ENCODE measurements at regions not wholly inside any gene's neighbourhood (a gene's known extent, or its start where the extent isn't known, plus 50 kb on each side); places are given as distances from the start of the nearest gene placed in this dataset.
"Not testable (repeated sequence)": the region's sequence is repeated elsewhere in the genome, so short reads cannot be mapped to it uniquely, and the experiment has no call there.

DNA sequence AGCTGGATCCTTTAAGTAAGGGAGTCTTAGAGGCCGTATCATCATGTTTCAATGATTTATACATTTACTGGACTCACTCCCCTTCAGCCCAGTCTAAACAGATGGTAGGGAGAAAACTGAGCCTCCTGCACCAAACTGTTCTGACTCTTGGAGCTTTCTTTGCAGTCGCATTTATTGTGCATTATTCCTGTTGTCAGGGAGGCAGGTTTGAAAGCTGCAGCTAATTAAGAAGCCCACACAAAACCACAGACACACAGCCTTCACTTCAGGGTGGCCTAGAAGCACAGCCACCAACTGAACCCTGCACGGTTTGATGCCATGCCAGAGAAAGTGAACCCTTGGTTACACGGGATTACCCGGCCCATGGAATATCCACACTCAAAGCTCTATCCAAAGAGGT is 911.0 kb downstream of the UQCRFS1 start:
- ChIA-PET CTCF (no interaction called here), POLR2A (no interaction called here)

- ChIA-PET CTCF (no interaction called here), POLR2A (no interaction called here)
These were observed 911.5 kb downstream of the UQCRFS1 start for GRCh38 chr19:28301463-28301862.

- CTCF ChIA-PET, result no interaction called here
These were observed 913.3 kb downstream of the UQCRFS1 start for GRCh38 chr19:28299649-28300048.

DNA sequence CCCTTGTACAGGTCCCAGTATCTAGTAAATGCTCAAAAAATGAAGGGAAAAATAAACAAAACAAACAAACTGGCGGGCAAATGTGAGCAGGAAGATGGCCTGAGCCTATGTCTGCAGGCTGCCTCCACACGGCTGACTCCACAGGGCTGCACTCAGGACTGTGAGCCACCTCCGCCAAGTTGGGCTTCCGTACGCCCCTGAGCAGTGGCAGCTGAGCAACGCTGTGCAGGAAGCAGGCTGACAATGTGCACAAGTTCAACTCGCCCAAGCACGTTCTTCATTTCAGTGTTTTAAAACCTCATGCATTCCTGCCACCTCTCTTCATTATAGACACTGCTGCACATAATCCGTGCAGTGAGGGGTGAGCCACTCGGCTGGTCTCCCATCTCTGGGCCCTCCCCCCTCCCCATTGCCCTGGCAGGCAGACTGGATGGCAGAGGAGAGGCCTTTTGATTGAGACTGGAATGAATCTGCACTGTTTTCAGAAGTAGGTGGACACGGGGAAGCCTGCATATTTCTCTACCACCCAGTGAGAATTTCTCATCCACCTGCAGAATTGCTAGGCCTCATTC is 915.3 kb downstream of the UQCRFS1 start:
- POLR2A ChIA-PET, result no interaction called here
- CTCF ChIA-PET, result no interaction called here

More at GRCh38 chr19:28299649-28300048, 913.3 kb downstream of the UQCRFS1 start:
- POLR2A ChIA-PET, result no interaction called here

DNA sequence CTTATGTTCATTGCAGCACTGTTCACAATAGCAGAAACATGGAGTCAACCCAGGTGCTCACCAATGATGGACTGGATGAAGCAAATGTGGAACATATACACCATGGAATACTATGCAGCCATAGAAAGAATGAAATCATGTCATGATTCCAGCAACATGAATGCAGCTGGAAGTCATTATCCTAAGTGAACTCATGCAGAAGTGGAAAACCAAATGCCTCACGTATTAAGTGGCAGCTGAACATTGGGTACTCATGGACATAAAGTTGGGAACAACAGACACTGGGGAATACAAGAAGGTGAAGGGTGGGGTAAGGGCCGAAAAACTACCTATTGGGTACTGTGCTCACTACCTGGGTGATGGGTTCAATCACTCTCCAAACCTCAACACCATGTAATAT is 915.9 kb downstream of the UQCRFS1 start:
- CTCF ChIA-PET, result no interaction called here
- POLR2A ChIA-PET, result no interaction called here

- ChIA-PET CTCF (no interaction called here), POLR2A (no interaction called here)
These were observed 916.4 kb downstream of the UQCRFS1 start for GRCh38 chr19:28296506-28296905.

- POLR2A ChIA-PET, CTCF ChIA-PET: not testable (repeated sequence)
These were observed 918.0 kb downstream of the UQCRFS1 start for GRCh38 chr19:28294975-28295374.

DNA sequence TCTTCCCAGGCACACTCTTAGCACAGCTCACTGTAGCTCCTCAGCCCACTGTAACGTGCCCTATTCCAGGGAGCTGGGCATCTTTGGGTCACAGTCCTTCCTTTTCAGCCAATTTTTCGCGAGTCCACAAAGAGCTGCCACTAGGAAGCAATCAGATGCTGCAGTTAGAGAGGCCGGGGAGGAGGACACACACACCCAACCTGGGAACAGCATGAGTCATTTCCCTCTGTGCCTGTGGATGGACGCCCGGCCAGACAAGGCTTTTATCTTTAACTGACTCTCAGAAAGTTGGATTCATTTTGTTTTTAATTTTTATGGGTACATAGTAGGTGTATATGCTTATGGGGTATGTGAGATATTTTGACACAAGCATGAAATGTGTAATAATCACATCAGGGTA is 918.6 kb downstream of the UQCRFS1 start:
- POLR2A ChIA-PET, result no interaction called here

GRCh38 chr19:28293685-28294084 is 919.3 kb downstream of the UQCRFS1 start:
- ChIA-PET CTCF (no interaction called here), POLR2A (no interaction called here)

More for the DNA sequence above, 918.6 kb downstream of the UQCRFS1 start:
- CTCF ChIA-PET, result no interaction called here

DNA sequence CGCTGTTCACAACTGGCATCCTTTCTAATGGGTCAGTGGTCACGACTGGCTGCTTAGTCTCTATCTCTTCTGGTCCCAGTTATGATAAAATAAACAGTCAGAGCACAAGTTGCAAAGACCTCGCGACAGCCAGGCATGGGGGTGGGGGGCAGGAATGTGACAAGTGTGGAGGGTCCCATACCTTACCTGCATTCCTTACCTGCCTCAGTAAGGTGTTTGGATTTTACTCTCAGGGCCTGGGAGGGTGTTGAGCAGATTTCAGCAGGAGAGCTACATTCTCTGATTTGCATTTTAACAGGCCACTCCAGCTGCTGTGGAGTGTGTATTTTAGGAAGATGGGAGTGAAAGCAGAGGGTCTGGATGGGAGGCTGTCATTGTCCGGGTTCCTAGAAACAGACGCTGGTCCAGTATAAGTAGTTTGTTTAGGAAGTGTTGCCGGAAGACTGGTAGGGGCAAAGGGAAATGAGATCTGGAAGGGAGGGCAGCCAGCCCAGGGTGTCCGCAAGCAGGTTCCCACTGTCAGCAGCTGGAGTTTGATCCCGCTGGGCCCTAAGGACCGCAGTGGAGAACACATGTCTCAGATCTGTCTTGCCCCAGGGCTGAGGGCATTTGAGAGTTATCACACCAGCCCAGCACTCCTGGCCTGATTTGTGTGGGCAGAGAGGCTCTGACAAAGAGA is 920.0 kb downstream of the UQCRFS1 start:
- ChIA-PET CTCF (no interaction called here), POLR2A (no interaction called here)

GRCh38 chr19:28291874-28292273 is 921.1 kb downstream of the UQCRFS1 start:
- ChIA-PET CTCF (no interaction called here), POLR2A (no interaction called here)

DNA sequence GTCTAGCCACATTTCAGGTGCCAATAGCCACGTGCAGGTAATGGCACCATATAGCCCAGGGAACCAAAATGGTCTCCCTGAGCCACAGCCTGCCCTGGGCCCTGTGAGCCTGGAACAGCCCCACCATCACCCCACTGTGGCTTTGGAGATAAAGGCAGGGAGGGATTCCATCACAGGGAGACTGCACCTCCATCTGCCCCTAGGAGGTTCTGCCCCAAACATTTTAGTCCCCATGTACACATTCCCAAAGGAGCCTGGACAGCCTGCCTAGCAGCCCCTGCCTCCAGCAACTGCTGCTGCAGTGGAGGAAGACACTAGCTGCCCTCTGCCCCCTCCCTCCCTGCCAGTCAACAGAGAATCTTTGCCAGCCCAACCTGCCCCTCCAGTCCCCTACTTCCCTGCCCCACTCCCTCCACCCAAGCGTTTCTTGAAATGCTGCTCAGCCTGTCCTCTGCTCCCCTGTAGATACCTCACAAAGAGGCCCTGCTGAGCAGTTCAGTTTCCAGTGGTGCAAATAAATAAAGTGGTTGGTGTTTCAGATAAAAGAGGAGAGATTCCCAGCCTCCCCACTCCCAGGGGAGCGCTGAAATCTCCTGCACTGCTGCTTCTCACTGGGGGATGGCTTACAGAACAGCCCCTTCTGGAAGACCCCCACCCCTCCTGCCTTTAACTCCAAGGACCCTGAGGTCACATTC is 921.8 kb downstream of the UQCRFS1 start:
- ChIA-PET POLR2A (no interaction called here), CTCF (no interaction called here)

DNA sequence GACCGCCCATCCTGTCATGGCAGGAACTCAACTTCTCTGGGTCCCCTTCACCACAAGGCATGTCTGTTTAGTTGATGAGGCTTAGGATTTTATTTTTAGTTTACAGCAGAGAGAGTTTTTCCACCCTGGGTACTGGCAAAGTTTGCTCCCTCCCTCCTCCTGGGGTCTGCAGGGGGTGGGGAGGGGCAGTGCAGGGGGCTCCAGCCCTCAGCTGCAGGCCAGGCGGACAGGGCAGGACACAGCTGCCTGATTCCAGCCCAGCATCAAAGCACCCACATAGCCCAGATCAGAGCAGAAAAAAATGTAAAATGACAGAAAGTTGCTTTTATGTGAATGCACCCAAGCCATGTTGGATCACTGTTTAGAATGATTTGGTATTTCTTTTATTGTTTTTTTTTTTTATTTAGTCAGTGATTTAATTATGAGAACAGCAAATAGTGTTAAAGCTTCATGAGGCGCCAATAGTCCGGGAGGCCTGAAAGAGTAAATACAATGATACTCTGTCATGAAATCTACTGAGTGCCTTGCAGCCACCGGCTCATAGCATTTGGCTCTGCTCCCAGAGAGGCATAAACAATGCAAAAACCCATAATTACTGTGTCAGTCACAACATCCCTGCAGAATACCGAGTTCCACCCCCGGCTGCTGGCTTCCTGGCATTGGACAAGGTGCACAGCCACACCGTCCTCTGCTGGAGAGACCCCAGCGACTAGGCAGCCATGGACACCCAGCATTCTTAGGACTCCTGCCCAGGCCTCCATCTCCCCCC is 923.5 kb downstream of the UQCRFS1 start:
- POLR2A ChIA-PET, result no interaction called here
- CTCF ChIA-PET, result no interaction called here

DNA sequence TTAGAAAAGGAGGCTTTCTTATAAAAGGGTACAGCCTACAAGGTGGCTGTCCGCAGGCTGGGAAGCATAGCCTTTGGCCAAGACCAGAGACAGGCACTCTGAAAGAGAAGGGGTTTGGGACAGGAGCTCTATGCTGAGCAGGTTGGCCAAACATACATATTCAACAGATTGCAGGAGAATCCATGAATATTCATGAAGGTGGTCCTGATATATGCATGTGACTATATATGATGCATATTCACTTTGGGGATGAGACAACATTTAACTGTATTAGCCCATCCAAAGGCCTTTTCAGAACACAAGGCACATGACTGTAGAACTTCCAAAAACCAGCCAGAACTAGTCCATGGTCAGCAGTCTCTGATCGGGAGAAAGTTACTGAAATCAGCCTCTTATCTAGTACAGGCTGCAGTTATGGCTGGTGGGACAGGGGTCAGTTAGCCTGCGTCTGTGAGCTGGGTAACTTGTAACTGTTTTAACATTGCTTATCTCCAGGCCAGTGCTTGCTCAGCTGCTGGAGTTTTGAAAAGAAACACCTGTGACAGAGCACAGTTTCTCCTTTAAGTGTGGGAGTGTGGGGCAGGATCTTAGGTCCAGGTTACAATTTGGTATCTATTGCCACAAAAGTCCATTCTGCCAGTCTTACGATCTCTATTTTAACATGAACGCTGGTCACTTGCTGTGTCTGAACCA is 924.2 kb downstream of the UQCRFS1 start:
- POLR2A ChIA-PET, result no interaction called here
- CTCF ChIA-PET, result no interaction called here

GRCh38 chr19:28285917-28286316 is 927.0 kb downstream of the UQCRFS1 start:
- ChIA-PET CTCF (no interaction called here), POLR2A (no interaction called here)

DNA sequence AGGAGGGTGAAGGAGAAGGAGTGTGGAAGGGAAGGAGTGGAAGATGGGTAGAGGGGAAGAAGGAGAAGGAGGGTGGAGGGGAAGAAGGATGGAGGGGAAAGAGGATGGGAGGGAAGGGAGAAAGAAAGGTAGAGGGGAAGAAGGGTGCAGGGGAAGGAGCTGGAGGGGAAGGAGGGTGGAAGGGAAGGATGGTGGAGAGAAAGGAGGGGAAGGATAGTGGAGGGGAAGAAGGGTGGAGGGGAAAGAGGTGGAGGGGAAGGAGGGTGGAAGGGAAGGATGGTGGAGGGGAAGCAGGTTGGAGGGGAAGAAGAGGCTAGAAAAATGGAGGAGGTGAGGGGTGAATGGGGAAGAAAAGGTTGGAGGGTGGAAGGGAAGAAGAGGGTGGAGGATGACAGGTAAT is 927.9 kb downstream of the UQCRFS1 start:
- ChIA-PET POLR2A (no interaction called here), CTCF (no interaction called here)

- ChIA-PET CTCF (no interaction called here), POLR2A (no interaction called here)
These were observed 928.6 kb downstream of the UQCRFS1 start for GRCh38 chr19:28284389-28284788.

DNA sequence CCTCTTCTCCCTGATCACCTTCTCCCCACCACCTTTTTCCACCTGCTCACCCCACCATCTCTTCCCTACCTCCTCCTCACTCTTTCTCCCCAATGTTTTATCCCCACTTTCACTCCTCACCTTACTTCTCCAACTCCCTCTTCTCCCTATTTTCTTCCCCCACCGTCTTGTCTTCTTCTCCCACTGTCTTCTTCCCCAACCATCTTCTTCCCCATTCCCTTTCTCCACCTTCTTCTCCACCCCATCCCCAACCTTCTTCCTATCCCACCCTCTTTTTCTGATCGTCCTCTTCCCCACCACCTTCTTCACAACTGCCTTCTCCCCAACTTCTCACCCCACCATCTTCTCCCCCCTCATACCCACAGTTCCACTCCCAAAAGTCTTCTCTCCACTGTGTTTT is 929.4 kb downstream of the UQCRFS1 start:
- ChIA-PET CTCF (no interaction called here), POLR2A (no interaction called here)

DNA sequence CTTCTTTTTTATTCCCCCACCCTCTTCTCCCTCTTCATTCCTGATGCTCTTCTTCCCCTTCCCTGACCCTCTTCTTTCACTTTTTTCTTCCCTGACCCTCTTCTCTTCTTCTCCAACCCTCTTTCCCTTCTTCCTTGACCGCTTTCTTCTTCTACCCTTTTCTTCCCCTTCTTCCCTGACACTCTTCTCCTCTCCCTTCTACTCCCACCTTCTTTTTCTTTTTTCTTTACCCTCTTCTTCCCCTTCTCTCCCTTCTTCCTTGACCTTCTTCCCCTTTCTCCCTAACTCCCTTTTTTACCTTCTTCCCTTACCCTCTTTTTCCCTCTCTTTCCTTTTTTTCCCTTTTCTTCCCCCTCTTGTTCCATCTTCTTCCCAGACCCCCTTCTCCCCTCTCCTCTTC is 931.3 kb downstream of the UQCRFS1 start:
- ChIA-PET CTCF (no interaction called here), POLR2A (no interaction called here)

- ChIA-PET POLR2A (no interaction called here), CTCF (no interaction called here)
These were observed 948.4 kb downstream of the UQCRFS1 start for GRCh38 chr19:28264556-28264955.

DNA sequence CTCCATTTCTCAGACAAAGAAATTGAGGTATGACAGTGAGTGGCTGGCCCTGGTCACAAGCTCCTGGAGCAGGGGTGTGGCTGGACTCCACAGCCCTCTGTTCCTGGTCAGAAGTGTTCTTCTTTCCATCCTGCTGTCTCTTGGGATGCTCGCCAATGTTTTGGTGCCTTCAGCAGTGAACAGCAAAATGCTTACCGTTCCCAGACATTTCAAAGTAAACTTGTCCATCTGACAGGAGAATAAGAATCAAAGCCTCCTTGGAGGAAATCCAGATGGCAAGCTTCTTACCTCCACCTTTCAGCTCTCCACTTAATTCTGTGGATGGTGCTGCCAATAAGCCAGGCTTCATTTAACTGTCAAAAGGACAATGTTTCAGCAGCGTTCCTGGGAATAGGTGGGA is 954.1 kb downstream of the UQCRFS1 start:
- ChIA-PET POLR2A (no interaction called here), CTCF (no interaction called here)

Data from activated CD8-positive, alpha-beta memory T cell treated with anti-CD3 and anti-CD28 coated beads for 36 hours (primary cell).